SKM-1 treated with dmso at 0.1 percent for 144 hours (cell line): ENCODE measurements at regions not wholly inside any gene's neighbourhood (a gene's known extent, or its start where the extent isn't known, plus 50 kb on each side); places are given as distances from the start of the nearest gene placed in this dataset.

Experiments used
- DNase-seq: peaks from one replicate; lab custom pipeline; 2025; ENCODE audit not compliant: unreplicated experiment; lab: John Stamatoyannopoulos, UW

DNA sequence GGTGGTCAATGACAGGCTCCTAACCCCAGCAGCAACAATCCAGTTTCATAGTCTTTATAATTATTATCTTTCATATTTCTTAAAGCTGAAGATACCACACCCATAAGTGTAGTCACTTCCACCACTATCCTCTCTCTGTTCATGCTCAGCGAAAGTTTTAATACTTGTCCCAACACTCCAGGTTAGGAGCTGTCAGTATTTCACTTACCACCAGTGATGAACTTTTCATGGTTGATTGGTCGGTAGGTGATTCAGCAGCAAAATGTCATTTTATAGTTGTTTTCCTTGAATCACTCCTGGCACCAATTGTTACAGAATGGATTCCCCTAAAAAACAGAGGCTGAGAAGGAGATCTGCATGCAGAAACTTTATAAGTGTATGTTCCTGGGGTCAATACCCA lies 324.9 kb downstream of the CCDC85A start:
- no peak for DNase-seq

DNA sequence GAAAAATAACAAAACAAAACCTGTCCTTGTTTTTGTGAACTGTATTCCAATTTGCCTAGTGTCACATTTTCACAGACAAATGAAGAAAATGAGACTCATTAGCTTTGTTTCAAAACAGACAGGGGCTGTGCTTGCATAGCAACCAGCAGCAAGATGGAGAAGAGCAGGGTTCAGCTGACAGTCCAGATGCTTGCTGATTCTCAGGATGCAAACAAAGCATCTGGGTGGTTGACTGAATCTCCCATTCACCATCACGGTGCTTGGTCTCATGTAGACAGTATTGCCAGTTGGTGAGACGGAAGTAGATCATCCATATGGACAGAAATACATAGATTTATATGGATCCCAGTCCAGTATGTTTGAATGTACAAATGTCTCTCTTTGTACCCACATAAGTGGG lies 326.8 kb downstream of the CCDC85A start:
- DNase-seq, result no peak

DNA sequence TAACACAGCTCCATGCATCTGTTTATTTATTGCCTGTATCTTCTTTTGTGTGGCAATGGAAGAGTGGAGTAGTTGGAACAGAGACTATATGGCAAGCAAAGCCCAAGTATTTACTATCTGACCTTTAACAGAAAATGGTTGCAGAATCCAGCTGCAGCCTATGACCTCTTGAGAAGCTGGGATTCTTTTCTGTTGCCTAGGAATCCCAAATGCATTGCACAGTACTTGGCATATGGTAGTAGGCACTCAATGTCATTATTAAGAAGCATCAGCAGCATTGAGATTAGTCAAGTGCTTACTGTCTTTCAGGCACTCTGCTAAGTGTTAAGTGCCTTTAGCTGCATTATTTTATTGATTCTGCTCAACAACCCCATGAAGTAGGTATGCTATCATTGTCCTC lies 331.6 kb downstream of the CCDC85A start:
- DNase-seq, result no peak

DNA sequence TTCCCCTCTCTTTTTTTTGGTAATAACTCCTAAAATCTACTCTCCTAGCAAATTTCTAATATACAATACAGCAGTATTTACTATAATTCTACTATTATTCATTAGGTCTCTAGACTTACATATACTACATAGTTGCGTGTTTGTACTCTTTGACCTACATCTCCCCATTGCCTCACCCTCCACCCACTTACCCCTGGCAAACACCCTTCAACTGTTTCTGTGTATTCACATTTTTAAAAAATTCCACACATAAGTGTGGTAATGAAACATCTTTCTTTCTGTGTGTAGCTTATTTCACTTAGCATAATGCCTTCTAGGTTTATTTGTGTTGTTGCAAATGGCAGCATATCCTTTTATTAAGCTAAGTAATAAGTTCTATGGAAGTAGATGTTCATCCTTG lies 336.0 kb downstream of the CCDC85A start:
- DNase-seq, result no peak

DNA sequence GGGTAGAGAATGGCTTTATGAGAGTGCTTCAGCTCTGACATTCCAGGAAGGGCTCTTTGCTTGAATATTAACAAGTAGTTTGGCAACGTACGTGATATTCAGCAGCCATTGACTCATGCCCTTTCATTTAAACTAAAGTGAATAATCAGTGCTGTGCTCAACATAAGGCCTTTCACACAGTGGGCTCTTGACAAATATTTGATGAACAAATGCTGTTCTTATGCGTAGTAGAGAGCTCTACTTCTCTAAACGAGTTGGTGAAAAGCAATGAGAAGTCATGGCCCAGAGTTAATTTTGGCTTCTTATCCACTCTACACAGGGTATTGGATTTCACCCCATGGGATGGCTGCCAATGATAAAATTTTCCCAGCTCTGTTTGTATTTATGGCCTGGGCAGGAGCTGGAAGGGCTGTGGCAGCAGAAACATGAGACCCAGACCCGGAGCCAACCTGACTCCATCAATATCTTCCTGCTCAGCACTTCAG lies 338.9 kb downstream of the CCDC85A start:
- DNase-seq, result no peak

DNA sequence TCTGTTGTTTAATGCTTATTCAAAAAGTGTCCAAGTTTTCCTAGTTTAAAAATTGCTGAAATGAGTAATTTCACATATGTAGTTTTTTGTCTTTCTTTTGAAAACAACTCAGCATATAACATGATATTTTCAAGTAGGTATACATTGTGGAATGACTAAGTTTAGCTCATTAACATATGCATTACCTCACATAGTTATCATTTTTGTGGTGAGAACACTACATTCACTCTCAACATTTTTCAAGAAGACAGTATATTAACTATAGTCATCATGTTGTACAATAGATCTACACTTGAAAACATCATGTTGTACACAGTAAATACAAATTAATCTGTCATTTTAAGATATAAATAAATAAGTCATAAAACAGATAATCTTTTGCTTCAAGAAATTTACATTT lies 340.0 kb downstream of the CCDC85A start:
- no peak for DNase-seq

DNA sequence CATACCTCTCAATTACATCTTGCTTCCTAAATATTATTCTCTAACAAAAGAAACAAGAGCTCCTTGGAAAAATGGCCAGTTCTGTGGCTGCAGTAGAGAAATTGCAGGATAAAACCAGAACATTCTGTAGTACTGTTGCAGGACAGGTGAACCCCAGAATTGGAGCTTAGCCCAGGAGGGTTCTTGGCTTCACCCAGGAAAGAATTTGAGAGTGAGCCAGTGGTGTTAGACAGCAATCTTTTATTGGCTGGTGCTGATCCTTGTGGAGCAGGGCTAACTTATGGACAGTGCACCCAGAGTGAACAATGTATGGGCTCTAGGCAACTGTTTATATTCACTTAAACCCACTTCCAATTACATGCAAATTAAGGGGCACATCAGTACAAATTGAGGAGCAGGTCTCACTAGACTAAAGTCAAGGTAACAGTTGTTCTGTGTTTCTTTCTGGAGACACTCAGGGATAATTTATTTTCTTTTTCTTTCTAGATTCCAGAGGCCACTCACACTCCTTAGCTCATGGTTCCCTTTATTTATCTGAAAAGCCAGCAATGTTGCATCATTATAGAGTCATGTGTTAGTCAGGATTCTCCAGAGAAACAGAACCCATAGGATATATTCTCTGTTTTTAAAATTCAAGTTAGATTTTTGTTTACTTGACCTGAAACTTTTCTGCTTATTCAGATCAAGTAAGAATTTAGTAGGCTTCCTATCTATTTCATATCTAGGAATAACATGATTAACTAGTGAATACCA lies 348.1 kb downstream of the CCDC85A start:
- DNase-seq, result no peak

DNA sequence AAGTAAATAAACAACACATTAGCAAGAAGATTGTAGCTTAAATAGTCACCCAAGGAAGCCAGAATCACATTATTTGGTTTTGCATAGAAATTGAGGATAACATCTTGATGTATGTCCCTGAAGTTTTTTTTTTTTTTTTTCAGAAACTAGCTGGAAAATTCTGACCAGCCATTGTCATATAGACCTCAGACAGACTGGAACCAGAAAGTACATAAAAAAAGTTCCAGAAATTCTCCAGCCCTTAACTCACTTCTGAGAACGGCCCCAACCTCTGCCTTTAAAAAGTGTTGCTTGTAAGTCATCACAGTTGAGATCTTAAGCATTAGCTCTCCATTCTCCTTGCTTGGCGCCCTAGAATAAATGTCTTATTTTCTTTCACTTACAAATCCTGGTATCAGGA lies 350.5 kb downstream of the CCDC85A start:
- DNase-seq, result no peak

DNA sequence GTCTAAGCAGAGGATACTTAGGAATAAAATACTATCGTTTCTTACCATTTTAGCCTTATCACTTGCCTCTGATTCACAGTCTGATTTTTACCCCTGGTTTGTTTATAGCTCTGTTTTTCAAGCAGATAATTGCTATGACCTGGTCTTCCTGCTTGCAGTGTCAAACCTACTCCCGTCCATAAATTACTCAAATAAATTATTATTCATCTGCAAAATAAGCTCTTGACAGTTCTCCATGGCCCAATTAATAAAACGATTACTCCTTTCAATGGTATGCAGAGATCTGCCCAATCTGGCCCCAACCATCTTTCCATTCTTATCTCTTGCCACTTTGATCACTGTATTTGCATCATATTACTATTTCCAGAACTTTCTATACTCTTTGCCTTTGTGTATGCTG lies 354.0 kb downstream of the CCDC85A start:
- DNase-seq, result no peak

DNA sequence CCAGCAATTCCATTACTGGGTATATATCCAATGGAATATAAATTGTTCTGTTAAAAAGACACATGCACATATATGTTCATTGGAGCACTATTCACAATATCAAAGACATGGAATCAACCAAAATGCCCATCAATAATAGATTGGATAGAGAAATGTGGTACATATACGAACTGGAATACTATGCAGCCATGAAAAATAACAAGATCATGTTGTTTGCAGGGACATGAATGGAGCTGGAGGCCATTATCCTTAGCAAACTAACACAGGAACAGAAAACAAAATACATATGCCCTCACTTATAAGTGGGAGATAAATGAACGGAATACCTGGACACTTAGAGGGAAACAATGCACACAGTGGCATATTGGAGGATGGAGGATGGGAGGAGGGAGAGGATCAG lies 355.8 kb downstream of the CCDC85A start:
- no peak for DNase-seq

DNA sequence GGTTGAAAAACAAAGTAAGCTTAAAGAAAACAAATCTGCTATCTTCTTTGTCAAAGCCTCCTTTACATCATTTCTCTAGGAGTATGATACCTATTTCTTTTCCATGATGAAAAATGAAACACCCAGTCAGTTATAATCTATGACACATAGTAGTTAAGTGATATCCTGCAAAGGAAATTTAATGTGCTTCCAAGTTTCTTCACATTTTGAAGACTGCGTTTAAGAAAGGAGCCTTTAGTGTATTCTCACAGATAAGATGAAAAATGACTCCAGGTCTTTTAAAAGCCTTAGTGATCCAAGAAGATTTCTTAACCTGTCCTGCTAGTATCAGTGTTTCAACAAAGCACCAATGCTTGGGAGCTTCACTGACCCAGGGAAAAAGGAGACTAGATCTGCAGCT lies 356.7 kb downstream of the CCDC85A start:
- DNase-seq, result no peak

DNA sequence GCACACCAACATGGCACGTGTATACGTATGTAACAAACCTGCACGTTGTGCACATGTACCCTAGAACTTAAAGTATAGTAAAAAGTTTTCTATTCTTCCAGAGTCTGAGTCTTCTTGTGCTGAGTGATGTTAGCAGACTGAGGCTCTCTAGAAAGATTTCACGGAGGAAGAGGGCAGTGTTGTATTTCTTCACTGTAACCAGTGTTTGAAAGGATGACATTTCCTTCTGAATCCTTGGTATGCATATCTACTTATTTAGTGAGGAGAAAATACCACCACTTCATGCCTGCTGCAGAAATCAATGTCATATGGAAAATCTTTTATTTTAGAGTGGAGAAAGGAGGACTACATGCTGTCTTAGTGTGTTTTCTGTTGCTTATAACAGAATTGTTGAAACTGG lies 357.1 kb downstream of the CCDC85A start:
- DNase-seq, result no peak

DNA sequence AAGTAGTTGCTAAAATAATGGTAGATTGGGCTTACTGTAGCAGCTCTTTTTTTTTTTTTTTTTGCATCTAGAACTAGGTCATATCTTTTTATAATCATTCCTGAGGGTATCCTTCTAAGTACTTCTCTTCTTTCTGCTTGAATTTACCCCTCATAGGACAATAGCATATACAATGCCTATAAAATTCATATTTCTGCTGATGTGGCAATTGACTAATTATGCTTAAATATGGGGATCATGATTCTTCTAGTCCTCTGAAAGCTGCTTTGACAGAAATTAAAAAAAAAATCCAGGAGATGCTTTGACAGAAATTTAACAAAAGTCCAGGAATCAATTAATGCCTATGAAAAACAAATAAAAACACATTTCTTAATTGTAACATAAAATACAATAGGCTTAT lies 358.4 kb downstream of the CCDC85A start:
- DNase-seq, result no peak

DNA sequence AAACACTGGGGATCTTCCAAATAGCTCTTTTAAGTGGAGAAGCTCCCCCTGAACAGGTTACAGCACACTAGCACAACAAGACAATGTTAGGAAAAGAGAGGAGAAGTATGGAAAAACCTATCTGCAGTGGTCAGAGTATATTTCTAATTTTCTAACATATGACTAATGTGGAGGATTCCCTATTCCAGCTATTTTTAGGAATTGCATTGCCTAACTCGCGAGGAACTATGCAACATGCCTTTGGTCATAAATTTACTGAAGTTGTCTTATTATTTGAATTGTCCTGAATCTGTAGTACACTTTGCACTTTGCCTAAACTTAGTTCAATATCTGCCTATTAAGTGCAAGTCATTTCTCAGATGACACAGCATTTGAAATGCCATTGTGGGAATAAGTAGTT lies 381.4 kb downstream of the CCDC85A start:
- no peak for DNase-seq

DNA sequence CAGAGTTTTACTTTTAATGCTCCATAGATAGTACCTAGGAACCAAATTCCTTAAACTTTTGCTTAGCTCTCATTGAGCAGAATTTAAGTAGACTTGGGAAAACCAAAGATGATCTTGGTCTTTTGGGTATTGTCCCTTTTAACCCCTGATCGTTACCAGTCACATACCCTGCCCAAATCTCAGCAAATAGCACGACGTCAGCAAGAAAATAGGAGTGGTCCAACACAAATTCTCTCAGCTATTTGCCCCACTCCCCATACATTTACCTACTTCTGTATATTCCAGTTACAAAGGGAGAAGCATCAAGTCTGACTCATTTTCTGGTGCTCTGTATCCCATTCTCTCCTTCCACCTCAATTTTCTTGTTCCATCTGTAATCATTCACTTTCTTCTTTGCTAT lies 387.3 kb downstream of the CCDC85A start:
- no peak for DNase-seq

DNA sequence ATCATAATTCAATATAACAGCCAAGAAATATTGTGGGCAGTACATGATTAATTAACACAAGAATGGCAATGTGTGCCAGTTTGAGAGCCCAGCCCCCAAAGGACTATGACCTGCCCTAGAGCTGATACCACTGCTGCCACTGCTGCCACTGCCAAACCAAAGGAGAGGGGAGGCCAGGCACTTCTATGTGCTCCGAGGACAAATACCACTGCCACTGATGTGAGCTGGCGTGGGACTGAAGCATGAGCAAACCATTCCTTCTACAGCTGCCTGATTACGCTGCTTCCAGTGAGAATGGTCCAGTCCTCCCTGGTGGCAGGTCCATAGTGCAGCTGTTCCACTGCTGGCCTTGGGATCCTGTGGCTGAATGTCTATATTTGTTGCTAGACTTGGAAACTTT lies 392.2 kb downstream of the CCDC85A start:
- DNase-seq, result no peak

DNA sequence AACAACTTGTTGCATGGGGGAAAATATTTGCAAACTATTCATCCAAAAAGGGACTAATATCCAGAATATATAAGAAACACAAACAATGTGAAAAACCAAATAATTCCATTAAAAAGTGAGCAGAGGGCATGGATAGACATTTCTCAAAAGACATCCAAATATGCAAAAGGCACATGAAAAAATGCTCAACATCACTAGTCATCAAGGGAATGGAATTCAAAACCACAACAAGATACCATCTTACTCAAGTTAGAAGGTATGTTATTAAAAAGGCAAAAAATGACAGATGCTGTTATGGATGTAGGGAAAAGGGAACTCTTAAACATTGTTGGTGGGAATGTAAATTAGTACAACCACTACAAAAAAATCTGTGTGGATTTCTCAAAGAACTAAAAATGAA lies 396.5 kb downstream of the CCDC85A start:
- no peak for DNase-seq

DNA sequence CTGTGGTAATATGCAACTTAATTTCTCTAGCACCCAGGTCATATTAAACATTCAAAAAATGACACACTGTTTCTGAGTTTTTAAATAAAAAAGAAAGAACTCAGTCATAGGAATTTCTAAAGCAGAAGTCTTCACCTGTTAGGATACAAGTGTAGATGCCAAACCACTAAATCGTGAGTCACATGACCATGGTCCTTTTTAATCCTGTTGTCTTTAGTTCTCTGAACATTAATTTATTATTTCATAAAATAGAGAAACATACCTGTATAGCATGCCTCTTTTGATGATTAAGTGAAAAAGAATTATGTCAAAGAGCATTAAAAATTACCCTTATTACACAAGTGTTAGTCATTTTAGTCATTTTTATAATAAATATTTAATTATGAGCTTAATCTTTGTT lies 398.8 kb downstream of the CCDC85A start:
- no peak for DNase-seq

DNA sequence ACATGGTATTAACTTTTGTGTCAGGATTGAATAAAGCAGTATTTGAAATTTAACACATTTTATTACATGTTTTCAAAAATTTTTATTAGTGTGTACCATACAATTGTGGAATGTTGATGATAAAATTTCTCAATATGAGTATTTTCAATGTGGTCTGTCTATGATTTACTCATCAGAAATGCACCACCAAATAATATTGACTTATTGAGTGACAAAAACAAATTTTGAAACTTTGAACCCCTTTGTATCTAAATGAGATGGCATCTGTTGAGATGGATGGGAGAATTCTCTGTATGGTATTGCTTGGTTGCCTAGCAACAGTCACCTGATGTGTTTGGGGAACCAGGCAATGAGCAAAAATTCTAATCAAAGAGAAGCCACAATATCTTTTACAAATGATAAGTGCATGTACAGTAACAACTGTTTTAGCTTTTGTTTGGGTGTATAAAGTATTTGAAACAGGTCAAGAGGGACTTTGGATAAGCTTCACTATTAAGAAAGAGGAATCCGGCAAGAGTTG lies 400.1 kb downstream of the CCDC85A start:
- no peak for DNase-seq

DNA sequence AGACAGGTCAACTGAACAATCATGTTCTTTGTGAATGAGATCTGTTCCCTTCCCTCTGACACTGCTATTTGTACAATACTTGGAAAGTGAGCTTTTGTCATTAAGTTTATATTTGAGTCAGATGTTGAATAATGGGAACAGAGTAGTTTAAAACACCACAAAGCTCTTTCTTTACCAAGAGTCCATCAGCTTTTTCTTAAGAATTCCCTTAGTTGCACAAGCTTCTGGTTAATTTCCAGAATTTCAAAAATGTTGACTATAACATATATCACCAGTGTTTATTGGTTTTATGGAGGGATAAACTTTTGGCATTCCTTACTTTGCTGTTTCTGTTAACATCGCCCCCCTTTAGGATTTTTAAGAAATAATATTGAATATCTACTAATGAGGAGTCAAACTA lies 403.7 kb downstream of the CCDC85A start:
- no peak for DNase-seq

DNA sequence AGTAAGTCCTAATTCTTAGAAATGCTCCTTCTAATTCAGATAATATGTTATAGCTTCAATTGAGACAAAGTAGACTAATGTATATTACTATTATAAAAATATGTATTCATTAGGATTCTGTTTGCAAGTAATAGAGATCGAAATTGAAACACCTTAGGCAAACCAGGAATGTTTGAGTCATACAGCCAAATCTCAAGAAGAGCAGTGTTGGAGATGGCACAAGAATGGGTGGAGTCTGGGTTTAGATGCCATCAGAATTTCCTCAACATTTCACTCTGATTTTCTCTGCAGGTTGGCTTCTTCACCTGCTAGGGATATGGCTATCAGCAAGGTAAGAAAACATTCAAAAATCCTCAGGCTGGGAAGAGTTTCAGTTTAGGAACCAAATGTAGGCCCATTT lies 405.4 kb downstream of the CCDC85A start:
- no peak for DNase-seq

DNA sequence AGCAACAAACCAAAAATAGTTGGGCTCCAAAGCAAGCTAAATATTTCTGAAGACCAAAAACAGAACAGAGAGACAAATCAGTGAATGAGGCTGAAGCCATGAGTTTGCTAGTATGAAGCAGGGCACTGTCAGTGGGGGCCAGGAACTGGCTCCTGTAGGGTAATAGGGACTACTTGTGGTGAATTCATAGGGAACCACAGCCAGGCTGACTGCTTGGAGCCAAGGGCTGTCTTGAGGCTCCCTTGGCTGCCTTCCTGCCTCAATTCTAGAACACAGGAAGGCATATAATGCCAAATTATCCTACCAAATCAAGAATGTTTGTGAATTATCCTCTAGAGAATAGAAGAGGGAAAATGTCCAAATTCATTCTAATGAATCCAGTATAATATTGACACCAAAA lies 406.0 kb downstream of the CCDC85A start:
- no peak for DNase-seq

DNA sequence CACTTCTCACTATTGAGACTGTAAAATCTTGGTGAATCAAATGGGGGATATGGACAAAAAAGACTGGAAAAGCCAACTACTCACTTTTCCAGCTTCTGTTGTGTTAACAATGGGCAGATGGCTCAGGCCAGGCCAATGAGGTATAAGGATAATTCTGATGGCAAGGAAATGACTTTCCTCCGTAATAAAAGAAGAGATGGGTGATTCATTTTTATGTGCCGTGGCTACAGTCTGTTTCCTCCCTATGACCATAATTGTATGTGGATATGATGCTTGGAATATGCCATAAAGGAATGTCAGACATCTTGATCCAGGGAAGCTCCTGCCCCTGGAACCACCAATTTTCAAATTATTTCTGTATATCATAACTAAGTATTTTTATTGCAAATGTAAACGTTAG lies 406.8 kb downstream of the CCDC85A start:
- DNase-seq, result no peak
